GM10248 (cell line): ENCODE measurements at regions not wholly inside any gene's neighbourhood (a gene's known extent, or its start where the extent isn't known, plus 50 kb on each side); places are given as distances from the start of the nearest gene placed in this dataset.
"Not testable (repeated sequence)": the region's sequence is repeated elsewhere in the genome, so short reads cannot be mapped to it uniquely, and the experiment has no call there.

Experiments used
- CTCF ChIA-PET: fragments of 300-600 bp; sonication (Branson Sonifier 250); formaldehyde crosslinking; extraction: SDS; loops from one replicate; lab custom pipeline; 2021; ENCODE audit warnings: antibody characterized with exemption; lab: Yijun Ruan, JAX
- POLR2A ChIA-PET: fragments of 350-650 bp; sonication (Branson Sonifier 250); formaldehyde crosslinking; extraction: SDS; loops from one replicate; lab custom pipeline; 2020; ENCODE audit warnings: antibody characterized with exemption; lab: Yijun Ruan, JAX
- DNase-seq: peaks from one replicate; pipeline ENCODE4 v3.0.0; 2012; ENCODE audit errors: extremely low spot score
- CTCF ChIP-seq: IDR thresholded peaks from 2 replicates; pipeline ENCODE4 v1.5.1; 2012; ENCODE audit warnings: mild to moderate bottlenecking, low read depth; ENCODE audit errors: extremely low read depth, missing control alignments, control extremely low read depth

GRCh38 chr5:171549274-171549673, 129.8 kb downstream of the FGF18 start:
- CTCF ChIA-PET, result no interaction called here
- TF ChIP-seq CTCF, result no peak
- DNase-seq, result no peak
- POLR2A ChIA-PET, result no interaction called here

- DNase-seq, POLR2A ChIA-PET, CTCF ChIA-PET: not testable (repeated sequence)
Observed at GRCh38 chr5:171553817-171554216, 134.4 kb downstream of the FGF18 start.

DNA sequence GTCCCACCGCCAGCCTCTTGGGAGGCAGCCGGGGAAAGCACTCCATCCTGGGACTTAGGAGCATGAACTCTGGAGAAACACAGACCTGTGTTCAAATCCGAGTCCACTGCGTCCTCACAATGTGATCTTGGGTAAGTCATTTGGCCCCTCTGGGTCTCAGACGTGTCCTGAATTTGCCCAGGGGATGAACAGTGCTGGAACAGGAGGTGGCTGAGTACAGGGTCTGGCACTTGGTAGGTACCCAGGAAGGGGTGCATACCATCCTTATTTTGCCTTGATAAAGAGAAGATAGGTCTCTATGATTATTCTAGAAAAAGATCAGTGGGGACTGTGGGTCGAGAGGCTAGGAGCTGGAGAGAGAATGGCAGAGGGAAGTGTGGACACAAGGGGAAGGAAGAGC, 135.7 kb downstream of the FGF18 start:
- TF ChIP-seq CTCF, result no peak
- ChIA-PET CTCF (no interaction called here), POLR2A (no interaction called here)

GRCh38 chr5:171562822-171563221, 143.4 kb downstream of the FGF18 start:
- CTCF ChIA-PET, result no interaction called here
- POLR2A ChIA-PET, result no interaction called here
- TF ChIP-seq CTCF, result no peak
- no peak for DNase-seq

More for the DNA sequence above, 135.7 kb downstream of the FGF18 start:
- DNase-seq, result no peak

DNA sequence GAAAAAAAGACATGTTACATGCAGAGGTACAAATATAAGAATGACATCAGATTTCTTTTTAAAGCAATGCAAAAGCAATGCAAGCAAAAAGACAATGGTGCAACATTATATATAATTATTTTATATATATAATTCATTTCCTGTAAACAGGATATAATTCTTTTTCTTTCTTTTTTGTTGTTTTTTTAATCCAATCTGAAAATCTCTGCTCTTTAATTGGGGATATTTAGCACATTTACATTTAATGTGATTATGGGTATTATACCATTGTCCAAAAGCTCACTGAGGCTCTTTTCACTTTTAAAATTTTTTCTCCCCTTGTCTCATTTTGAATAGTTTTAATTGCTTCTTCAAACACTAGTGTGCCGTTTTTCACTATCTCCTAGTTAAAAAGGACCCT, 148.9 kb downstream of the FGF18 start:
- no peak for DNase-seq
- ChIA-PET POLR2A (no interaction called here), CTCF (no interaction called here)
- no peak for TF ChIP-seq CTCF

GRCh38 chr5:171569065-171569712, 149.7 kb downstream of the FGF18 start:
- TF ChIP-seq CTCF, result no peak
- CTCF ChIA-PET, result no interaction called here
- POLR2A ChIA-PET, result no interaction called here
- no peak for DNase-seq

- ChIA-PET POLR2A (interaction anchor here (0.7 kb wide), 1 partner anchor 82 kb away, joined by 3 read pairs; no protein-coding TSS in a partner anchor), CTCF (no interaction called here)
- TF ChIP-seq CTCF, result no peak
- no peak for DNase-seq
Observed at GRCh38 chr5:171570244-171570825, 150.9 kb downstream of the FGF18 start.
